Fibroblast of pulmonary artery (primary cell): ENCODE measurements at regions not wholly inside any gene's neighbourhood (a gene's known extent, or its start where the extent isn't known, plus 50 kb on each side); places are given as distances from the start of the nearest gene placed in this dataset.

Experiments
- DNase-seq: peaks from one replicate; pipeline ENCODE4 v3.0.0-alpha.2; 2010; ENCODE audit warnings: low read depth
- H3K4me3 ChIP-seq: replicated peaks from 2 replicates; pipeline ENCODE4 v1.5.1; 2011; ENCODE audit warnings: low read depth, mild to moderate bottlenecking, control low read depth, low read length, moderate library complexity
- TF ChIP-seq, protein P1 (sequence below): IDR thresholded peaks from 2 replicates; pipeline ENCODE4 v1.5.1; 2011; ENCODE audit warnings: mild to moderate bottlenecking, control low read depth, low read length, inconsistent platforms; ENCODE audit errors: missing control alignments

DNA sequence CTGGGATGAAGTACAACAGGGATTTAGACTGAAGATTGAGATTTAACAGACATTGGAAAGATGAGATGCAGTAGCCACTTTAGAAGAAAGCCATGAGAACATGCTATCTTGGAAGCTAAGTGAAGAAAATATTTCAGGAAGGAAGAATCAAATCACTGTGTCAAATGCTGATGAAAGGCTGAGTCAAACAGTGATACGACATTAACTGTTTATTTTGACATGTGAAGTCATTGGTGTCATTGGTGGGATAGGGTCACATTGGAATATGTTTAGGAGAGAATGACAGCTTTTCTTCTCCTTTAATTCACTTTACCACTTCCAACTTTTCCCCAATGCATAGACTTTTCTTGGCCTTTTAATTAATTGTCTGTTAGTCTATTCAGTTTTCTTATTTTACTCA, 653.0 kb upstream of the BOD1L1 start:
- TF ChIP-seq, protein P1, sequence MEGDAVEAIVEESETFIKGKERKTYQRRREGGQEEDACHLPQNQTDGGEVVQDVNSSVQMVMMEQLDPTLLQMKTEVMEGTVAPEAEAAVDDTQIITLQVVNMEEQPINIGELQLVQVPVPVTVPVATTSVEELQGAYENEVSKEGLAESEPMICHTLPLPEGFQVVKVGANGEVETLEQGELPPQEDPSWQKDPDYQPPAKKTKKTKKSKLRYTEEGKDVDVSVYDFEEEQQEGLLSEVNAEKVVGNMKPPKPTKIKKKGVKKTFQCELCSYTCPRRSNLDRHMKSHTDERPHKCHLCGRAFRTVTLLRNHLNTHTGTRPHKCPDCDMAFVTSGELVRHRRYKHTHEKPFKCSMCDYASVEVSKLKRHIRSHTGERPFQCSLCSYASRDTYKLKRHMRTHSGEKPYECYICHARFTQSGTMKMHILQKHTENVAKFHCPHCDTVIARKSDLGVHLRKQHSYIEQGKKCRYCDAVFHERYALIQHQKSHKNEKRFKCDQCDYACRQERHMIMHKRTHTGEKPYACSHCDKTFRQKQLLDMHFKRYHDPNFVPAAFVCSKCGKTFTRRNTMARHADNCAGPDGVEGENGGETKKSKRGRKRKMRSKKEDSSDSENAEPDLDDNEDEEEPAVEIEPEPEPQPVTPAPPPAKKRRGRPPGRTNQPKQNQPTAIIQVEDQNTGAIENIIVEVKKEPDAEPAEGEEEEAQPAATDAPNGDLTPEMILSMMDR, result no peak
- no peak overlapping the region for H3K4me3 ChIP-seq
- no peak for DNase-seq

DNA sequence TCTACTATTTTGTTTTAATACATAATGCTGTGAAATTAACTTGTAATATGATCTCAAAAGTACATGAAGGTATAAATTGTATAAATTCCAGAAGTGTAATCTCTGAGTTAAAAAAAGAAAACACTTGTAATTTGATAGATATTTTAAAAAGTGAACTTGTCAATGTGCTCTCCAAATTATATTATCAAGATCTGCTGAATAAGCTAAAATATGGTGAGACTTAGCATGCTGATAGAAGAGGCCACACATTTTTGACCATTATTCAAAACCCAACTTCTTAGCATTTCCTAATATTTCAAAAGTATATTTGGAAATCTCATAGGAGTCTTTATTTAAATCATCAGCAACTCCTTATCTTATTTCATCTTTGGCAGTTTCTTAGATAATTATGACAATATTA, 657.1 kb upstream of the BOD1L1 start:
- no peak overlapping the region for H3K4me3 ChIP-seq
- TF ChIP-seq, protein P1, result no peak
- no peak for DNase-seq

DNA sequence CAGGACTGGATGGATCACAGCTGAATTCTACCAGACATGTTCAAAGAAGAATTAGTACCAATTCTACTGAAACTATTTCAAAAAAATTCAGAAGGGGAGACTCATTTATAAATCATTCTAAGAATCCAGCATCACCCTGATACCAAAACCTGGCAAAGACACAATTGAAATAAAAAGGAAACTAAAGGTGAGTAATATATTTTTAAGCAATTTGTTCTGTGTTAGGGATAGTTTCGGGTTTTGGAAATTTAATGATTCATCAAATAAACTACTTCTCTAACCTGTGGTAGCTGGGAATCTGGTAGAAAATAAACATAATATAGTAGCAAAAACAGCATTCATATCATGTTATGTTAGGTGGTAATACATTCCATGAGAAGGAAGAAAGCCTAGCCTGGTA, 662.2 kb upstream of the BOD1L1 start:
- peak; percentile 4 for DNase-seq
- TF ChIP-seq, protein P1, result no peak
- H3K4me3 ChIP-seq, result no peak overlapping the region

DNA sequence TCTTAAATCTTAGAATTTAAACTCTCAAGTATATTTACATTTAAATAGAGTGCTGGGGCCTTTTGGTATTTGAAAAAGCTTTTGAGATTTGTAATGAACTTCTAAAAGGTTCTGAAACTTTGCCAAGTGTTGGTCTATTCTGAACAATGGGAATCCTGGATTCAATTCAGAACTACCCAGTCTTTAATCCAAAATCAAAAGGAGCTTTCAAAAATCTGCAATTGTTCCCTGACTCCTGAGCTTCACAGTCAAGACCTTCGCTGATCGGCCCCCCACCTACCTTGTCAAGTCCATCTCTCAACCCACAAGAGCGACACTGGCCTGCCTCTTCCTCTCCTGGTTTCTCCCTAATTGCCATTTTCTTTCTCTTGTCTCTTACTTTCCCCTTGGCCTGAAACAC, 666.1 kb upstream of the BOD1L1 start:
- DNase-seq, result peak; percentile 15
- TF ChIP-seq, protein P1, result no peak
- H3K4me3 ChIP-seq, result no peak overlapping the region

DNA sequence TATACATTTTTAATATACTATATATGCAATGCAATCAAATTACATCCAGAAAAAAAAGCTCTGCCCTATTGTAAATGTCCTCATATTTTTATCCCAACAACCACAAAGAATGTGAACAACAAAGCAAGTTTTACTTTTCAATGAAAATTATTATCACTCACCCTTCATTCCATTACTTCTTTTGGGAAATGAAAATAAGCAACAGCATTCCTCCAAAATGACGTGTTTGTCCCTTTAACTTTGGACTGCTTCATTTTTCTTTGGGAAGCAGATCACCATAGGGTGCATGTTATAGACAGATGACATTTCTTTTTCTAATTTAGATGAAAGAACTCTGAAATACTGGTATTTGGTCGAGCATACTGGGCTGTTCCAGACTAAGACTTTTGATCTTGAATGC, 667.1 kb upstream of the BOD1L1 start:
- H3K4me3 ChIP-seq, result no peak overlapping the region
- DNase-seq, result peak; percentile 30
- TF ChIP-seq, protein P1, result no peak

DNA sequence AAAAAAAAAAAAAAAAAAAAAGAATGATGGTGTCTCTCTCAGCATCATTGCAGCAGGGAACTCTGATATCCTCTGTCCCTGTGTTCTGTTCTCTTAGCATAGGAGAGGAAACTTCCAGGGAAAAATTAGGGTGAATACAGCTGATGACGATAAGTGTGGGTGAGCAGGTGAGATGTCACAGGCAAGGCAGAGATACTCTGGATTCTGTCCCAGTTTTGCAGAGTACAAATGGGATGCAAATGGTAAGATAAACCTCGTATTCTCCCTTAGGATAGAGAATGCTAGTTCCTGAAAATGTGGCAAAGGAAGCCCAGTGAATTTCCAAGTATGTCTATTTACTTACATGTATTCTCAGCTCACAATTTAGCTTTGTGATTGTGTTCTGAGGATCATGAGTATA, 671.6 kb upstream of the BOD1L1 start:
- TF ChIP-seq, protein P1, result no peak
- DNase-seq, result no peak
- H3K4me3 ChIP-seq, result no peak overlapping the region

DNA sequence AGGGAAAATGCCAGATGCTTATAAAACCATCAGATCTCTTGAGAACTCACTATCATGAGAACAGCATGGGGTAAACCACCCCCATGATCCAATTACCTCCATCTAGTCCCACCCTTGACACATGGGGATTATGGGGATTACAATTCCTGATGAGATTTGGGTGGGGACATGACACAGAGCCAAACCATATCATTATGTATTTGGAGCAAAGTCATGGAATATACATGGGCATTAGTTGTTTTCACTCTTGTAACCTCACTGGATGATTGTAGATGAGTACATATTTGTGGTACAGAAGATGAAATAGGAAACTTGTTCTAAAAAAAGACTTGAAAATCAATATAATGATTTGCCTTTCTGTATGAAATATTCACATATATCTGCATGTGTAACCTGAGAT, 674.5 kb upstream of the BOD1L1 start:
- TF ChIP-seq, protein P1, result no peak
- DNase-seq, result no peak
- no peak overlapping the region for H3K4me3 ChIP-seq
